Left ventricle myocardium inferior (tissue), 1 donor: ENCODE measurements at regions not wholly inside any gene's neighbourhood (a gene's known extent, or its start where the extent isn't known, plus 50 kb on each side); places are given as distances from the start of the nearest gene placed in this dataset.

ENCODE experiments used
- DNase-seq: peaks from one replicate; pipeline ENCODE4 v3.0.0-alpha.2; 2020
- H3K27ac ChIP-seq: fragments of 200-600 bp; replicated peaks from 2 replicates; pipeline ENCODE4 v1.8.0; 2021
- H3K27me3 ChIP-seq: fragments of 200-600 bp; 2 replicates; pipeline ENCODE4 v1.8.0; 2021; ENCODE audit warnings: low read depth
- H3K36me3 ChIP-seq: fragments of 200-600 bp; 2 replicates; pipeline ENCODE4 v1.8.0; 2021
- H3K4me1 ChIP-seq: fragments of 200-600 bp; 2 replicates; pipeline ENCODE4 v1.8.0; 2021
- H3K4me3 ChIP-seq: fragments of 200-600 bp; 2 replicates; pipeline ENCODE4 v1.8.0; 2021; ENCODE audit warnings: mild to moderate bottlenecking, moderate library complexity
- H3K9me3 ChIP-seq: fragments of 200-600 bp; replicated peaks from 2 replicates; pipeline ENCODE4 v1.8.0; 2021
- intact Hi-C: fragments of 100-400 bp; cut with micrococcal nuclease; formaldehyde crosslinking; loops from one replicate; pipeline ENCODE4 v1.11.0; 2022
- TF ChIP-seq, protein P1 (sequence below): fragments of 200-600 bp; IDR thresholded peaks from 2 replicates; pipeline ENCODE4 v1.8.0; 2021; ENCODE audit warnings: antibody characterized with exemption, mild to moderate bottlenecking, borderline replicate concordance
- donor health status: DM: no; HTN: yes; CAD: no; lungs with severe emphysema.

DNA sequence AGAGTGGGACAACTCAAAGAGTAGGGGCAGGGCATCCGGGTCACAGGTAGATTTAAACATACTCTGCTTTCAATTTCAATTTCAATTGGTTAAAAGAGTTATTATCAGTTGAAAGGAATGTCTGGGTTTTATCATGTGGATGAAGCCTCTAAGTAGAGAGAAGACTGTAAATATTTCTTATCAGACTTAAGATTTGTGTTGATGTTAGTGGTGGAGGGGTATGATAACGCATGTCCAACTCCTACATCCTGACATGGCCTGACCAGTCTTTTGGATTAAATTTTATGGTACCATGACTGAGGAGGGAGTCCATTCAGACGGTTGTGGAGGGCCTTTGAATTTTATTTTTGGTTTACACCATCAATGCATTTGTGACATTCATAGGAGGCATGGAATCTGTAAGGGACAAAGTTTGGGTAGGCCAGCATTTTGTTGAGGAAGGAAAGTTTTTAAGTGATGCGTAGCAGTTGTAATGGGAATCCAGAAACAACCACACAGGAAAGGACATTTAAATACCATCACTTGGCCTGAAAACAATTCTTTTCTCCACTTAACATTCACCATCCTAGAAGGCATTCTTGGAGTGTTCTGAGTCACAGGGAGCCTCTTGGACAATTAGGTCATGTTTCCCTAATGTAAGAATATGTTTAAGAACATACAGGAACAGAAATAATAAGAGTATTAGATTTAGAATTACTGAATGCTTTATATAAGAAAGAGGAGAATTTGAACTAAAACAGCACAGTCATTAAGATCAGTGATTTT, 371.9 kb downstream of the ATP23 start:
- DNase-seq, result no peak
- no peak overlapping the region for H3K4me3 ChIP-seq
- TF ChIP-seq, protein P1, sequence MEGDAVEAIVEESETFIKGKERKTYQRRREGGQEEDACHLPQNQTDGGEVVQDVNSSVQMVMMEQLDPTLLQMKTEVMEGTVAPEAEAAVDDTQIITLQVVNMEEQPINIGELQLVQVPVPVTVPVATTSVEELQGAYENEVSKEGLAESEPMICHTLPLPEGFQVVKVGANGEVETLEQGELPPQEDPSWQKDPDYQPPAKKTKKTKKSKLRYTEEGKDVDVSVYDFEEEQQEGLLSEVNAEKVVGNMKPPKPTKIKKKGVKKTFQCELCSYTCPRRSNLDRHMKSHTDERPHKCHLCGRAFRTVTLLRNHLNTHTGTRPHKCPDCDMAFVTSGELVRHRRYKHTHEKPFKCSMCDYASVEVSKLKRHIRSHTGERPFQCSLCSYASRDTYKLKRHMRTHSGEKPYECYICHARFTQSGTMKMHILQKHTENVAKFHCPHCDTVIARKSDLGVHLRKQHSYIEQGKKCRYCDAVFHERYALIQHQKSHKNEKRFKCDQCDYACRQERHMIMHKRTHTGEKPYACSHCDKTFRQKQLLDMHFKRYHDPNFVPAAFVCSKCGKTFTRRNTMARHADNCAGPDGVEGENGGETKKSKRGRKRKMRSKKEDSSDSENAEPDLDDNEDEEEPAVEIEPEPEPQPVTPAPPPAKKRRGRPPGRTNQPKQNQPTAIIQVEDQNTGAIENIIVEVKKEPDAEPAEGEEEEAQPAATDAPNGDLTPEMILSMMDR, result no peak
- peaks cover 11% of the 10 kb centered on the region for H3K4me1 ChIP-seq
- no peaks in the 10 kb centered on the region for H3K27me3 ChIP-seq
- no peak overlapping the region for H3K27ac ChIP-seq
- peaks cover under 1% of the 10 kb centered on the region for H3K9me3 ChIP-seq
- intact Hi-C loops, result no loop called here
- H3K36me3 ChIP-seq, result no peaks in the 10 kb centered on the region

GRCh38 chr12:58314610-58315009, 373.2 kb downstream of the ATP23 start:
- no peaks in the 10 kb centered on the region for H3K27me3 ChIP-seq
- peaks cover 11% of the 10 kb centered on the region for H3K9me3 ChIP-seq
- H3K4me1 ChIP-seq, result peaks cover 11% of the 10 kb centered on the region
- DNase-seq, result no peak
- no peaks in the 10 kb centered on the region for H3K36me3 ChIP-seq
- intact Hi-C loops, result no loop called here
- no peak overlapping the region for H3K27ac ChIP-seq
- TF ChIP-seq, protein P1, result no peak
- no peak overlapping the region for H3K4me3 ChIP-seq

GRCh38 chr12:58316926-58317325, 375.6 kb downstream of the ATP23 start:
- Histone ChIP-seq H3K27me3 (no peaks in the 10 kb centered on the region), H3K9me3 (peaks cover 13% of the 10 kb centered on the region), H3K36me3 (no peaks in the 10 kb centered on the region), H3K4me3 (no peak overlapping the region), H3K4me1 (no peaks in the 10 kb centered on the region), H3K27ac (no peak overlapping the region)
- TF ChIP-seq, protein P1, result no peak
- DNase-seq, result no peak
- intact Hi-C loops, result no loop called here

- intact Hi-C loops, result no loop called here
- Histone ChIP-seq H3K4me1 (no peaks in the 10 kb centered on the region), H3K4me3 (no peak overlapping the region), H3K9me3 (peaks cover 13% of the 10 kb centered on the region), H3K27ac (no peak overlapping the region), H3K36me3 (no peaks in the 10 kb centered on the region), H3K27me3 (no peaks in the 10 kb centered on the region)
- TF ChIP-seq, protein P1, result no peak
- no peak for DNase-seq
These were observed 380.0 kb downstream of the ATP23 start for GRCh38 chr12:58321414-58321813.

DNA sequence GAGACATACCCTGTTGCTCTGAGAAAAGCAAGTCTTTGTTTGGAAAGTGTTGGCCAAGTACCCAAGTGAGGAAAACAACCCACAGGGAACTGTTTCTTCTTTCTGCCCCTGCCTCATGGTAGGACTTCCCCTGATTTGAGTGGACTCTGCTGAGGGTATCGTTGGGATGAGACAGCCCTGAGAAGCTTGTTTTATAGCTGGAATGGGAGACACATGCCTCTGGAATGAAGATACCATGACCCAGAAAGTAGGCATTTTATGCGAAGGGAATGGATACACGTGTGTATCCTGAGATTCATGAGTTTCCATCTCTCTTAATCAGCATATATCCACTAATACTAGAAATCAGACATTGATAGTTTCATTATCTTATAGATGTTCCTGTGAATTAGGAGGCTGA, 382.3 kb downstream of the ATP23 start:
- TF ChIP-seq, protein P1, result no peak
- intact Hi-C loops, result no loop called here
- DNase-seq, result no peak
- Histone ChIP-seq H3K27ac (no peak overlapping the region), H3K4me3 (no peak overlapping the region), H3K36me3 (no peaks in the 10 kb centered on the region), H3K4me1 (no peaks in the 10 kb centered on the region), H3K9me3 (peaks cover 8% of the 10 kb centered on the region), H3K27me3 (no peaks in the 10 kb centered on the region)
